ENCODE measurements at regions not wholly inside any gene's neighbourhood (a gene's known extent, or its start where the extent isn't known, plus 50 kb on each side); places are given as distances from the start of the nearest gene placed in this dataset.

GRCh38 chr1:215393476-215393875, 173.6 kb upstream of the KCTD3 start:
- H3K4me3 ChIP-seq, result no peak overlapping the region
- no TSS peak for BruUV-seq (replicated peaks)
- no peak overlapping the region for H3K4me2 ChIP-seq (ENCODE audit: control insufficient read depth, insufficient read depth)
- no peak overlapping the region for H3K27ac ChIP-seq (ENCODE audit: control insufficient read depth, insufficient read depth)
- ChIA-PET CTCF (no interaction called here), SMC1A (ENCODE audit: uncharacterized antibody, unreplicated experiment) (no interaction called here), POLR2A (no interaction called here), RAD21 (ENCODE audit: unreplicated experiment) (no interaction called here)
- no peaks in the 10 kb centered on the region for H4K20me1 ChIP-seq (ENCODE audit: control insufficient read depth, insufficient read depth)
- H3K36me3 ChIP-seq (ENCODE audit: control insufficient read depth in 2 of 2, insufficient read depth in 2 of 2, low read length in 1 of 2), result no peaks in the 10 kb centered on the region
- no peaks in the 10 kb centered on the region for H3K27me3 ChIP-seq (replicated peaks in 1 of 2; ENCODE audit: control insufficient read depth in 2 of 2, insufficient read depth in 2 of 2, low read length in 1 of 2)
- H3K79me2 ChIP-seq (ENCODE audit: control insufficient read depth, insufficient read depth, low read length), result no peaks in the 10 kb centered on the region
- no peak for TF ChIP-seq FOXM1 (IDR thresholded peaks at IDR 0.05; ENCODE audit: low read depth, low read length)
- TF ChIP-seq HCFC1 (IDR thresholded peaks at IDR 0.05; ENCODE audit: low read length), result no peak
- TF ChIP-seq YY1 (IDR thresholded peaks at IDR 0.05; ENCODE audit: low read depth, low read length), result no peak
- H3K4me1 ChIP-seq (ENCODE audit: control insufficient read depth, insufficient read depth, low read length), result no peaks in the 10 kb centered on the region
- intact Hi-C loops (cut with micrococcal nuclease; ENCODE audit: unreplicated experiment) (no loop called here), in situ Hi-C loops (cut with MboI) (no loop called here)
- no peak overlapping the region for H3K9ac ChIP-seq (ENCODE audit: control insufficient read depth, insufficient read depth, low read length)
- no peaks in the 10 kb centered on the region for H3K9me3 ChIP-seq (replicated peaks; ENCODE audit: control insufficient read depth, insufficient read depth, low read length)
- WGBS (ENCODE audit: insufficient coverage, insufficient replicate concordance, low lambda C conversion rate, missing lambda C conversion rate), result 33% methylated on average over 1 of the region's 1 CpG
- FAIRE-seq (no peak), DNase-seq (ENCODE audit: low read depth, low spot score) (no peak), ATAC-seq (no peak)
- no peak overlapping the region for H2AFZ ChIP-seq (ENCODE audit: control insufficient read depth, low read depth, low read length)

DNA sequence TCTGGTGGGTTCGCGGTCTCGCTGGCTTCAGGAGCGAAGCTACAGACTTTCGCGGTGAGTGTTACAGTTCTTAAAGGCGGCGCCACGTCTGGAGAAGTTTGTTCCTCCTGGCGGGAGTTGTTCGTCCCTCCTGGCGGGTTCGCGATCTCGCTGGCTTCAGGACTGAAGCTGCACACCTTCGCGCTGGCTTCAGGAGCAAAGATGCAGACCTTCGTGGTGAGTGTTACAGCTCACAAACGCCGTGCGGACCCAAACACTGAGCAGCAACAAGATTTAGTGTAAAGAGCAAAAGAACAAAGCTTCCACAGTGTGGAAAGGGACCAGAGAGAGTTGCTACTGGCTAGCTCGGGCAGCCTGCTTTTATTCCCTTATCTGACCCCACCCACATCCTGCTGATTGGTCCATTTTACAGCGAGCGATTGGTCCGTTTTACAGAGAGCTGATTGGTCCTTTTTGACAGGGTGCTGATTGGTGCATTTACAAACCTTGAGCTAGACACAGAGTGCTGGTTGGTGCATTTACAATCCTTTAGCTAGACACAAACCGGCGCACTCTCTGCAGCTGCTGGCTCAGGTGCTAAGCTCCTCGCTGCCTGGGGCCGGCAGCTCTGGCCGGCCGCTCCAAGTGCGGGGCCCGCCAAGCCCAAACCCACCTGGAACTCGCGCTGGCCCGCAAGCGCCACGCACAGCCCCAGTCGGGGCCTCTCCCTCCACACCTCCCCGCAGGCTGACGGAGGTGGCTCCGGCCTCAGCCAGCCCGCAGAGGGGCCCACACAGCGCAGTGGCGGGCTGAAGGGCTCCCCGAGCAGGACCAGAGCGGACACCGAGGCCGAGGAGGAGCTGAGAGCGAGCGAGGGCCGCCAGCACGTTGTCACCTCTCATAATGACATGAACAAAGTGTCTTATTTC, 172.8 kb upstream of the KCTD3 start:
- no peak for TF ChIP-seq NR2F1 (conservative IDR thresholded peaks at IDR 0.05)
- TF ChIP-seq SIN3A (IDR thresholded peaks at IDR 0.05; ENCODE audit: low read depth, low read length), result no peak
- TF ChIP-seq NFYB (IDR thresholded peaks at IDR 0.05; ENCODE audit: insufficient read depth, low read depth, low read length), result peak; percentile 34; the same call in 1 of the 2 replicates
- no peak for TF ChIP-seq NKRF (conservative IDR thresholded peaks at IDR 0.05)
- Histone ChIP-seq H4K20me1 (ENCODE audit: control insufficient read depth, insufficient read depth) (no peaks in the 10 kb centered on the region), H3K27ac (ENCODE audit: control insufficient read depth, insufficient read depth) (no peak overlapping the region), H3K4me3 (no peak overlapping the region), H3K79me2 (ENCODE audit: control insufficient read depth, insufficient read depth, low read length) (no peaks in the 10 kb centered on the region), H3K27me3 (replicated peaks in 1 of 2; ENCODE audit: control insufficient read depth in 2 of 2, insufficient read depth in 2 of 2, low read length in 1 of 2) (no peaks in the 10 kb centered on the region), H3K4me1 (ENCODE audit: control insufficient read depth, insufficient read depth, low read length) (no peaks in the 10 kb centered on the region), H3K4me2 (ENCODE audit: control insufficient read depth, insufficient read depth) (no peak overlapping the region), H3K36me3 (ENCODE audit: control insufficient read depth in 2 of 2, insufficient read depth in 2 of 2, low read length in 1 of 2) (no peaks in the 10 kb centered on the region), H3K9ac (ENCODE audit: control insufficient read depth, insufficient read depth, low read length) (no peak overlapping the region), H3K9me3 (replicated peaks; ENCODE audit: control insufficient read depth, insufficient read depth, low read length) (no peaks in the 10 kb centered on the region), H2AFZ (ENCODE audit: control insufficient read depth, low read depth, low read length) (no peak overlapping the region)
- WGBS (ENCODE audit: insufficient coverage, insufficient replicate concordance, low lambda C conversion rate, missing lambda C conversion rate), result 62% methylated on average over 47 of the region's 53 CpGs
- BruUV-seq (replicated peaks), result no TSS peak
- in situ Hi-C loops (cut with MboI) (no loop called here), intact Hi-C loops (cut with micrococcal nuclease; ENCODE audit: unreplicated experiment) (no loop called here)
- no peak for FAIRE-seq
- ChIA-PET POLR2A (no interaction called here), SMC1A (ENCODE audit: uncharacterized antibody, unreplicated experiment) (no interaction called here), CTCF (no interaction called here), RAD21 (ENCODE audit: unreplicated experiment) (no interaction called here)
- no peak for DNase-seq (ENCODE audit: low read depth, low spot score)
- no peak for ATAC-seq
